ENCODE measurements at regions not wholly inside any gene's neighbourhood (a gene's known extent, or its start where the extent isn't known, plus 50 kb on each side); places are given as distances from the start of the nearest gene placed in this dataset.

DNA sequence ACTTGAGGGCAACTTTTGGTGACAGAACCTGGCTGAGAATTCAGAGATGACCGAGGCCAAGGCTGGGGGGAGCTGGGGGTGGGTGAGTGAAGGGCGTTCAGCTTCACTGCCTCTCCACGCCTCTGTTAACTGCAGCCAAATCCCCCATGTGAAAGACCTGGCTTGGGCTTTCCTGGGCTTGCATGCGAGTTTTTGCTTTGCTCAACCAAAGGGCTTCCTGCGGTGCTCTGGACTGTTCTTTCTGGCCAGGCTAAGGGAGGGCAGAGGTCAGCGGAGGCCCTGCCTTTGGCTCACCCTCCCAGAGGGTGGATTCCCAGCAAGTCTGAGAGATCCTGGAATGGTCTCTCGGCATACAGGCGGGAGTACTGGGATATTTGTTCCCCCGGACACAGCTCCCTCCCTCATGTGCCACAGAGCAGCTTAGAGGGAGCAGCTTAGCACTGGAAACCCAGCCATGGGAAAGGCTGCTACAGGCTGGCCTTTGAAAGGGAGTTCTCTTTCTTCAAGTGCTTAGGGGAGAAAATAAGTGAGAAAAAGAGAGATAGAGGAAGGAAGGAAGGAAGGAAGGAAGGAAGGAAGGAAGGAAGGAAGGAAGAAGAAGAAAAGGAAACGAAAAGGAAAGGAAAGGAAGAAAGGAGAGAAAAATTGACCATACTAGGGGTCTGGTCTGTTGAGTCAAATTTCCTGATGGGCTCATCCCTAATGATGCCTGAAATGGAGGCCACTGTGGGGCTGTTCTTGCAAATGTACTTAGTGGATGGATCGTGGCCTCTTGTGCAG, 158.8 kb downstream of the FGF18 start:
- Histone ChIP-seq H3K27ac (ENCODE audit: insufficient read depth, low read length) (no peak overlapping the region), H3K27me3 (ENCODE audit: control insufficient read depth, insufficient read depth, low read length) (no peaks in the 10 kb centered on the region), H3K4me2 (ENCODE audit: extremely low read depth, insufficient read depth, low read length) (no peak overlapping the region), H4K20me1 (ENCODE audit: control insufficient read depth, extremely low read depth, insufficient read depth, low read length) (no peaks in the 10 kb centered on the region), H3K9ac (ENCODE audit: insufficient read depth, low read length) (no peak overlapping the region), H3K9me3 (ENCODE audit: control insufficient read depth, insufficient read depth, low read depth, low read length) (no peaks in the 10 kb centered on the region), H3K4me3 (replicated peaks in 1 of 4; ENCODE audit: control extremely low read depth in 1 of 4, insufficient read depth in 1 of 4, low read depth in 3 of 4, low read length in 4 of 4) (no peak overlapping the region), H2AFZ (ENCODE audit: low read length) (no peak overlapping the region), H3K4me1 (ENCODE audit: control insufficient read depth, extremely low read depth, insufficient read depth, low read length) (peaks cover 5% of the 10 kb centered on the region), H3K79me2 (ENCODE audit: control insufficient read depth, insufficient read depth, low read length) (no peaks in the 10 kb centered on the region), H3K36me3 (ENCODE audit: control insufficient read depth, insufficient read depth, low read length) (no peaks in the 10 kb centered on the region)
- DNase-seq (ENCODE audit: low read depth in 2 of 2) = peak in 1 of 2 donors; percentile 39
- no peak for TF ChIP-seq EZH2 (IDR thresholded peaks at IDR 0.05; ENCODE audit: low read length, missing control alignments)
- no peak for TF ChIP-seq CTCF (conservative IDR thresholded peaks at IDR 0.05 in 1 of 2, IDR thresholded peaks at IDR 0.05 in 1 of 2; ENCODE audit: low read depth in 1 of 2, low read length in 2 of 2)

GRCh38 chr5:171578829-171579491, 159.5 kb downstream of the FGF18 start:
- no peak for DNase-seq (ENCODE audit: low read depth in 2 of 2)
- Histone ChIP-seq H3K79me2 (ENCODE audit: control insufficient read depth, insufficient read depth, low read length) (no peaks in the 10 kb centered on the region), H3K4me1 (ENCODE audit: control insufficient read depth, extremely low read depth, insufficient read depth, low read length) (peaks cover 5% of the 10 kb centered on the region), H3K36me3 (ENCODE audit: control insufficient read depth, insufficient read depth, low read length) (no peaks in the 10 kb centered on the region), H3K9me3 (ENCODE audit: control insufficient read depth, insufficient read depth, low read depth, low read length) (no peaks in the 10 kb centered on the region), H3K4me2 (ENCODE audit: extremely low read depth, insufficient read depth, low read length) (peak overlapping the region; percentile 13), H3K4me3 (replicated peaks in 1 of 4; ENCODE audit: control extremely low read depth in 1 of 4, insufficient read depth in 1 of 4, low read depth in 3 of 4, low read length in 4 of 4) (no peak overlapping the region), H3K27me3 (ENCODE audit: control insufficient read depth, insufficient read depth, low read length) (no peaks in the 10 kb centered on the region), H4K20me1 (ENCODE audit: control insufficient read depth, extremely low read depth, insufficient read depth, low read length) (no peaks in the 10 kb centered on the region), H3K27ac (ENCODE audit: insufficient read depth, low read length) (no peak overlapping the region), H3K9ac (ENCODE audit: insufficient read depth, low read length) (no peak overlapping the region), H2AFZ (ENCODE audit: low read length) (no peak overlapping the region)
- TF ChIP-seq CTCF (conservative IDR thresholded peaks at IDR 0.05 in 1 of 2, IDR thresholded peaks at IDR 0.05 in 1 of 2; ENCODE audit: low read depth in 1 of 2, low read length in 2 of 2) (no peak), EZH2 (IDR thresholded peaks at IDR 0.05; ENCODE audit: low read length, missing control alignments) (no peak)

GRCh38 chr5:171579976-171580411, 160.5 kb downstream of the FGF18 start:
- no peak for TF ChIP-seq EZH2 (IDR thresholded peaks at IDR 0.05; ENCODE audit: low read length, missing control alignments)
- no peak for TF ChIP-seq CTCF (conservative IDR thresholded peaks at IDR 0.05 in 1 of 2, IDR thresholded peaks at IDR 0.05 in 1 of 2; ENCODE audit: low read depth in 1 of 2, low read length in 2 of 2)
- DNase-seq (ENCODE audit: low read depth in 2 of 2) = peak in 1 of 2 donors; percentile 46

More at GRCh38 chr5:171579976-171580411, 160.5 kb downstream of the FGF18 start:
- Histone ChIP-seq H3K36me3 (ENCODE audit: control insufficient read depth, insufficient read depth, low read length) (no peaks in the 10 kb centered on the region), H3K27me3 (ENCODE audit: control insufficient read depth, insufficient read depth, low read length) (no peaks in the 10 kb centered on the region), H2AFZ (ENCODE audit: low read length) (no peak overlapping the region), H3K9me3 (ENCODE audit: control insufficient read depth, insufficient read depth, low read depth, low read length) (no peaks in the 10 kb centered on the region), H3K9ac (ENCODE audit: insufficient read depth, low read length) (no peak overlapping the region), H3K79me2 (ENCODE audit: control insufficient read depth, insufficient read depth, low read length) (no peaks in the 10 kb centered on the region), H3K4me3 (replicated peaks in 1 of 4; ENCODE audit: control extremely low read depth in 1 of 4, insufficient read depth in 1 of 4, low read depth in 3 of 4, low read length in 4 of 4) (no peak overlapping the region), H3K27ac (ENCODE audit: insufficient read depth, low read length) (no peak overlapping the region), H3K4me2 (ENCODE audit: extremely low read depth, insufficient read depth, low read length) (peak overlapping the region; percentile 3), H4K20me1 (ENCODE audit: control insufficient read depth, extremely low read depth, insufficient read depth, low read length) (no peaks in the 10 kb centered on the region), H3K4me1 (ENCODE audit: control insufficient read depth, extremely low read depth, insufficient read depth, low read length) (peaks cover 5% of the 10 kb centered on the region)

Measured in fibroblast of lung (primary cell).